Left ventricle myocardium inferior (tissue), 1 donor: ENCODE measurements at regions not wholly inside any gene's neighbourhood (a gene's known extent, or its start where the extent isn't known, plus 50 kb on each side); places are given as distances from the start of the nearest gene placed in this dataset.

ENCODE experiments used
- DNase-seq: peaks from one replicate; pipeline ENCODE4 v3.0.0-alpha.2; 2020
- H3K27ac ChIP-seq: fragments of 200-600 bp; replicated peaks from 2 replicates; pipeline ENCODE4 v1.8.0; 2021
- H3K27me3 ChIP-seq: fragments of 200-600 bp; 2 replicates; pipeline ENCODE4 v1.8.0; 2021; ENCODE audit warnings: low read depth
- H3K36me3 ChIP-seq: fragments of 200-600 bp; 2 replicates; pipeline ENCODE4 v1.8.0; 2021
- H3K4me1 ChIP-seq: fragments of 200-600 bp; 2 replicates; pipeline ENCODE4 v1.8.0; 2021
- H3K4me3 ChIP-seq: fragments of 200-600 bp; 2 replicates; pipeline ENCODE4 v1.8.0; 2021; ENCODE audit warnings: mild to moderate bottlenecking, moderate library complexity
- H3K9me3 ChIP-seq: fragments of 200-600 bp; replicated peaks from 2 replicates; pipeline ENCODE4 v1.8.0; 2021
- intact Hi-C: fragments of 100-400 bp; cut with micrococcal nuclease; formaldehyde crosslinking; loops from one replicate; pipeline ENCODE4 v1.11.0; 2022
- TF ChIP-seq, protein P1 (sequence below): fragments of 200-600 bp; IDR thresholded peaks from 2 replicates; pipeline ENCODE4 v1.8.0; 2021; ENCODE audit warnings: antibody characterized with exemption, mild to moderate bottlenecking, borderline replicate concordance
- donor health status: DM: no; HTN: yes; CAD: no; lungs with severe emphysema.

GRCh38 chr17:28247671-28248555 lies 71.1 kb upstream of the TMEM97 start:
- no peak for DNase-seq
- no peak overlapping the region for H3K27ac ChIP-seq
- peaks cover 10% of the 10 kb centered on the region for H3K4me1 ChIP-seq
- TF ChIP-seq, protein P1, sequence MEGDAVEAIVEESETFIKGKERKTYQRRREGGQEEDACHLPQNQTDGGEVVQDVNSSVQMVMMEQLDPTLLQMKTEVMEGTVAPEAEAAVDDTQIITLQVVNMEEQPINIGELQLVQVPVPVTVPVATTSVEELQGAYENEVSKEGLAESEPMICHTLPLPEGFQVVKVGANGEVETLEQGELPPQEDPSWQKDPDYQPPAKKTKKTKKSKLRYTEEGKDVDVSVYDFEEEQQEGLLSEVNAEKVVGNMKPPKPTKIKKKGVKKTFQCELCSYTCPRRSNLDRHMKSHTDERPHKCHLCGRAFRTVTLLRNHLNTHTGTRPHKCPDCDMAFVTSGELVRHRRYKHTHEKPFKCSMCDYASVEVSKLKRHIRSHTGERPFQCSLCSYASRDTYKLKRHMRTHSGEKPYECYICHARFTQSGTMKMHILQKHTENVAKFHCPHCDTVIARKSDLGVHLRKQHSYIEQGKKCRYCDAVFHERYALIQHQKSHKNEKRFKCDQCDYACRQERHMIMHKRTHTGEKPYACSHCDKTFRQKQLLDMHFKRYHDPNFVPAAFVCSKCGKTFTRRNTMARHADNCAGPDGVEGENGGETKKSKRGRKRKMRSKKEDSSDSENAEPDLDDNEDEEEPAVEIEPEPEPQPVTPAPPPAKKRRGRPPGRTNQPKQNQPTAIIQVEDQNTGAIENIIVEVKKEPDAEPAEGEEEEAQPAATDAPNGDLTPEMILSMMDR = no peak
- no peak overlapping the region for H3K4me3 ChIP-seq
- H3K36me3 ChIP-seq = no peaks in the 10 kb centered on the region
- peaks cover 15% of the 10 kb centered on the region for H3K27me3 ChIP-seq
- intact Hi-C loops = no loop called here
- H3K9me3 ChIP-seq = no peaks in the 10 kb centered on the region

- DNase-seq = no peak
- Histone ChIP-seq H3K4me3 (no peak overlapping the region), H3K27me3 (peaks cover 32% of the 10 kb centered on the region), H3K4me1 (peaks cover 10% of the 10 kb centered on the region), H3K27ac (no peak overlapping the region), H3K9me3 (no peaks in the 10 kb centered on the region), H3K36me3 (no peaks in the 10 kb centered on the region)
- intact Hi-C loops = no loop called here
- TF ChIP-seq, protein P1 = no peak
Observed at GRCh38 chr17:28249706-28250105, 69.3 kb upstream of the TMEM97 start.

DNA sequence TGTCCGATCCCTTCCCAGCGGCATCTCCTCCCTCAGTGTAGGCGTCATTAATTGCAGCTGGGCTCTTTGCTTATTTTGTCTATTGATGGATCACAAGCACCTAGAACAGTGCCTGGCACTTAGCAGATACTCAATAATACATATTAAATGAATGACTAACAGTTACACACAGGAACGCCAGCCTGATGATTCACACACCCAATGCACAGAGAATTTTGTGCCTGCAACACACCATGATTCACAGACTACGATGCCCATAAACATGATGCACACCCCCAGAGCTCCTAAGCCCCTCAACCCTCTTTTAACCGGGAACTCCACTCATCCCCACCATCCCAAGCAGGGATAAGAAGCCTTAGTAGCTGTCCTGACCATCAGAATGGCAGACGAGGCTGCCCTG lies 66.6 kb upstream of the TMEM97 start:
- no peaks in the 10 kb centered on the region for H3K36me3 ChIP-seq
- intact Hi-C loops = no loop called here
- peaks cover 51% of the 10 kb centered on the region for H3K27me3 ChIP-seq
- H3K27ac ChIP-seq = no peak overlapping the region
- TF ChIP-seq, protein P1 = no peak
- H3K9me3 ChIP-seq = no peaks in the 10 kb centered on the region
- H3K4me3 ChIP-seq = no peak overlapping the region
- H3K4me1 ChIP-seq = peaks cover 10% of the 10 kb centered on the region
- DNase-seq = no peak

DNA sequence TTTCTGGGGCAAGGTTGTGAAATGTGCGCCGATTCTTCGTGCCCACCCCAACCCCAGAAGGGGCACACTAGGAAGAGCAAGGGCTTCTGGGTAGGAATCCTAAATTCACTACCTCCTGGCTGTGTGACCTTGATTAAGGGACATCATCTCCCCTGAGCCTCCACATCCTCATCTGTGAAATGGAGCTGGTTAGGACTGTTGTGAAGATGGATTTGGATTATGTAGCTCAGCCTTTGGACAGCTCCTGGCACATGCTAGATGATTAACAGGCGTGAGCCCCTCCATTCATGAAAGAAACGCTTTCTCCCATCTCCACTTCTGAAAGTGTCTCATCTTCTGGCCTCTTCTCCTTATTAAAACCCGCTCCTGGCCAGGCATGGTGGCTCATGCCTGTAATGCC lies 65.3 kb upstream of the TMEM97 start:
- DNase-seq = no peak
- TF ChIP-seq, protein P1 = no peak
- Histone ChIP-seq H3K4me3 (no peak overlapping the region), H3K27me3 (peaks cover 51% of the 10 kb centered on the region), H3K36me3 (no peaks in the 10 kb centered on the region), H3K27ac (no peak overlapping the region), H3K9me3 (no peaks in the 10 kb centered on the region), H3K4me1 (peaks cover 10% of the 10 kb centered on the region)
- intact Hi-C loops = no loop called here

DNA sequence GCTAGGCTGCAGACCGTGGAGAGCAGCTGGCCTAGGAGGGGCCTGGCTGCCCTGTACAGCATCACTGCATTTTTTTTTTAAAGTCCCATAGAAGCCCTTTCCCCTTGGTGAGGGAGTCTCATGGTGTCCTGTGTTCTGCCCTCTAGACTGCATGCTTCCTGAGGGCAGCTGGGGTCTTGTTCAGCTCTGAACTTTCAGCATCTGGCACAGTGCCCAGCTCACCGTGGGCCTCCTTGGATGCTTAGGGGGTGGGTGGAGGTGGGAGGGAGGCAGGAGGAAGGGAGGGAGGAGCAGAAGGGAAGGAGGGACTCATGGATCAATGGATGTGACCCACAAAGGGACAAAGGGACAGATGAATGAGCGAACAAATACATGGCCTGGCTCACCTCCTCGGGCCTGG lies 63.4 kb upstream of the TMEM97 start:
- H3K27ac ChIP-seq = no peak overlapping the region
- TF ChIP-seq, protein P1 = no peak
- H3K27me3 ChIP-seq = peaks cover 51% of the 10 kb centered on the region
- H3K4me3 ChIP-seq = no peak overlapping the region
- H3K36me3 ChIP-seq = no peaks in the 10 kb centered on the region
- DNase-seq = no peak
- peaks cover 10% of the 10 kb centered on the region for H3K4me1 ChIP-seq
- intact Hi-C loops = no loop called here
- no peaks in the 10 kb centered on the region for H3K9me3 ChIP-seq
